ENCODE measurements at regions not wholly inside any gene's neighbourhood (a gene's known extent, or its start where the extent isn't known, plus 50 kb on each side); places are given as distances from the start of the nearest gene placed in this dataset.
A peak's percentile ranks its signal among the peaks of the same experiment; 100 is the strongest.
"Not testable (repeated sequence)": the region's sequence is repeated elsewhere in the genome, so short reads cannot be mapped to it uniquely, and the experiment has no call there.

- Histone ChIP-seq H3K27me3 (ENCODE audit: control insufficient read depth, insufficient read depth, low read length) (no peaks in the 10 kb centered on the region), H3K4me3 (ENCODE audit: low read depth, low read length) (no peak overlapping the region), H3K36me3 (ENCODE audit: control insufficient read depth, insufficient read depth, low read length) (no peaks in the 10 kb centered on the region)
- no peak for DNase-seq (ENCODE audit: low read depth)
- TF ChIP-seq CTCF (IDR thresholded peaks at IDR 0.05; ENCODE audit: insufficient read depth, low read length, poor library complexity, severe bottlenecking) = no peak
Observed at GRCh38 chr18:40307627-40308026, 1647.4 kb upstream of the PIK3C3 start.

- H3K27me3 ChIP-seq (ENCODE audit: control insufficient read depth, insufficient read depth, low read length) = no peaks in the 10 kb centered on the region
- DNase-seq (ENCODE audit: low read depth) = no peak
- H3K4me3 ChIP-seq (ENCODE audit: low read depth, low read length) = no peak overlapping the region
- no peaks in the 10 kb centered on the region for H3K36me3 ChIP-seq (ENCODE audit: control insufficient read depth, insufficient read depth, low read length)
- TF ChIP-seq CTCF (IDR thresholded peaks at IDR 0.05; ENCODE audit: insufficient read depth, low read length, poor library complexity, severe bottlenecking) = no peak
Observed at GRCh38 chr18:40296717-40297413, 1658.2 kb upstream of the PIK3C3 start.

- Histone ChIP-seq H3K36me3 (ENCODE audit: control insufficient read depth, insufficient read depth, low read length) (no peaks in the 10 kb centered on the region), H3K4me3 (ENCODE audit: low read depth, low read length) (no peak overlapping the region), H3K27me3 (ENCODE audit: control insufficient read depth, insufficient read depth, low read length) (no peaks in the 10 kb centered on the region)
- peak; percentile 22 for TF ChIP-seq CTCF (IDR thresholded peaks at IDR 0.05; ENCODE audit: insufficient read depth, low read length, poor library complexity, severe bottlenecking)
- no peak for DNase-seq (ENCODE audit: low read depth)
Observed at GRCh38 chr18:40292985-40293710, 1661.9 kb upstream of the PIK3C3 start.

GRCh38 chr18:40283560-40283959 lies 1671.5 kb upstream of the PIK3C3 start:
- Histone ChIP-seq H3K4me3 (ENCODE audit: low read depth, low read length) (no peak overlapping the region), H3K27me3 (ENCODE audit: control insufficient read depth, insufficient read depth, low read length) (no peaks in the 10 kb centered on the region), H3K36me3 (ENCODE audit: control insufficient read depth, insufficient read depth, low read length) (no peaks in the 10 kb centered on the region)
- no peak for DNase-seq (ENCODE audit: low read depth)
- no peak for TF ChIP-seq CTCF (IDR thresholded peaks at IDR 0.05; ENCODE audit: insufficient read depth, low read length, poor library complexity, severe bottlenecking)

- H3K36me3 ChIP-seq (ENCODE audit: control insufficient read depth, insufficient read depth, low read length); H3K27me3 ChIP-seq (ENCODE audit: control insufficient read depth, insufficient read depth, low read length); H3K4me3 ChIP-seq (ENCODE audit: low read depth, low read length); DNase-seq (ENCODE audit: low read depth): not testable (repeated sequence)
Observed at GRCh38 chr18:40281356-40281755, 1673.7 kb upstream of the PIK3C3 start.

- Histone ChIP-seq H3K4me3 (ENCODE audit: low read depth, low read length) (no peak overlapping the region), H3K36me3 (ENCODE audit: control insufficient read depth, insufficient read depth, low read length) (no peaks in the 10 kb centered on the region), H3K27me3 (ENCODE audit: control insufficient read depth, insufficient read depth, low read length) (no peaks in the 10 kb centered on the region)
- no peak for DNase-seq (ENCODE audit: low read depth)
- no peak for TF ChIP-seq CTCF (IDR thresholded peaks at IDR 0.05; ENCODE audit: insufficient read depth, low read length, poor library complexity, severe bottlenecking)
Observed at GRCh38 chr18:40274618-40275196, 1680.3 kb upstream of the PIK3C3 start.

All from kidney epithelial cell (primary cell).